SK-N-DZ (cell line): ENCODE measurements at regions not wholly inside any gene's neighbourhood (a gene's known extent, or its start where the extent isn't known, plus 50 kb on each side); places are given as distances from the start of the nearest gene placed in this dataset.
A peak's percentile ranks its signal among the peaks of the same experiment; 100 is the strongest.

Experiments
- DNase-seq: peaks from one replicate; pipeline ENCODE4 v3.0.0-alpha.2; 2015; ENCODE audit warnings: low spot score

DNA sequence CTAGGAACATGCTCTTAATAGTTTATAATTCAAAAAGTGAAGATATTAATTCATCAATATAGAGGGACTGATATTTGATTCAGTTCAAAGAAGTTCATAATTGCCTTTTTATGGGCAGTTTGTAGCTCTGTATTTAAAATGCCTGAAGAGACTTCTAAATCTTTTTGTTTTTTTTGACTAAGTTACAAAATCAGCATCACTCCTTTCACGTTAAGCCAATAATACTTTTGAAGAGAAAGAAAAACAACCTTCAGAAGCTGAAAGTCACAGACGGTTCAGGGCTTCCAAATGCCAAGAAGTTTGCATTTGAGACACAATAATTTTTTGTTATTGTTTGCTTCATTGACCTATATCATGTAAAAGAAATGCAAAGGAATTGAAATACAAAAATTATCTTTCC lies 394.6 kb upstream of the NR2F2 start:
- DNase-seq: no peak

DNA sequence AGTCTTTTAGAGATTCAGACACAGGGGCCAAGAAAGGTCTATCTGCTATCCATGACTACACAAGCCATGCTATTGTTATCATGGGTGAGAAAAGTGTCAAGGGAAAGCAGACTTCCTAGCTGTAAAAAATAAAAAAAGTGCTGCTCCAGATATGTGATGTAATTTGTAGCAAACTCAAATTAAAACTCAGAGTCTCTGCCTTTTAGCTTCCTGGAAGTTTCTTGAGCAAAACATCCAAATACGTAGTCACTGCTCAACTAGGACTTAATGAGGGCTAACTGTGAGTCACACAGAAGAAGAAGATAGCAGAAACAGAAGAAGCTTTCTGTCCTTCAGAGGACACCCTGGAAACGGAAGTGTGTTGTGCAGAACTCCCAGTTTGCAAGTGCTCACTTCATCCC lies 393.4 kb upstream of the NR2F2 start:
- DNase-seq: no peak

- DNase-seq: no peak
These were observed 390.0 kb upstream of the NR2F2 start for GRCh38 chr15:95940431-95940985.

DNA sequence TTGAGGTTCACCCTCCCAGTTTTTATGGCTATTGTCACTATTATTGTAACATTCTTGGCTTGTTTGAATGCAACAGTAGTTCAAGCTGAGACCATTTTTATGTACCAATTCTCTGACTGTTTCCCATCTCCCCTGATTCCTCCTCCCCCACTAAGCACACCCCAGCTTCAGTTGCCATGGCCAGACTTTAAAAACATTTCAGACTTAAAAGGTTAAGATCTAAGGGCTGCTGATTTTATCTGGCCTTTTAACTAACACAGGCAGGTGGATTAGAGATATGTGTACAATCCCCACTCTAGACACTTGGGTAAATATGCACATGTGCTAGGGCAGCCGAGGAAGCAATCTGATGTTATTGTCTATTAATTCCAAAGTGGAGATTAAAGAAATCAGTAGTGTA lies 386.3 kb upstream of the NR2F2 start:
- peak; percentile 80 for DNase-seq

DNA sequence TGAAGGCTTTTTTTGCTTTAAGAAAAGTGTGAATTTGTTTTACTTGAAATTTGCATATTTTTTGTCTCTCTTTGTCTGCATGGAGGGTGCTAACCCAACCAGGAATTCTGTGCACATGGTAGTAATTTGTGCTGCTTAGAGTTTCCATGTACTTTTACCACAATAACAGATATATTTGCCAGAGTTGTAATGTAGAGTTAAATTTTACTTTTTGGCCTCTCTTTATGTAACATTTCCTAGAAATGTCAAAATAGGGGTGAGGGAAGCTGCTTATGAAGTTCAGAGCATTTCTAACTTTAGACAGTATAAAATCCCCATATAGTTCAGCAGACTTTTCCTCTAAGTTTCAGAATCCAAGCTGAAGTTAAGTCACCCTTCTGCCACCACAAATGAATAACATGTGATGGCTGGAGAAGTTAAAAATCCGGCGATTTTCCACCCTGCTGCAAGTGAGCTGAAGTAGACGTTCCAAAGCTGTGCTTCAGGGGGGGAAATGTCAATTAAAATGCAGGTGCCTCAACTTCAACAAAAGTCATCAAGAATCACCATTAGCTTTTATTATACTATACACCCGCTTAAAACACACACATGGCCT lies 385.7 kb upstream of the NR2F2 start:
- DNase-seq: no peak

- DNase-seq: peak; percentile 42
These were observed 384.3 kb upstream of the NR2F2 start for GRCh38 chr15:95946241-95946640.

DNA sequence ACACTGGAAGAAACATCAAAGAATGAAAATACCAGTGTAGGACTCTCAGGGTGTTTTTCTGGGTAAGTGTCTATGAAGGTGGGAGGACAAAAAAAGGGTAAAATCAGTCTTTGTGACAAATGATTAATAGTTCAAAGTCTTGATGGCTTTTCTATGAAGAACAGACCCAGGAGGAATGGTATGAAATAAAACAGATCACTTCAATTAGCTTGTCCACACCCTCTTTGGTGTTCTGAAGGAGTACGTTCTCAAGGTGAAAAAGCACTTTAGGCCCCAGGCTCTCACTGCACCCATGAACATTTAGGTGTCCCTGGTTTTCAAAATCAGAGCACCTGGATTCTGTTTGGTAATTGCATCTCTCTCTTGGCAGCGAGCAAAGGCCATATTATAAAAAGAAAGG lies 383.6 kb upstream of the NR2F2 start:
- peak; percentile 92 for DNase-seq

GRCh38 chr15:95948411-95948810 lies 382.1 kb upstream of the NR2F2 start:
- peak; percentile 90 for DNase-seq

DNA sequence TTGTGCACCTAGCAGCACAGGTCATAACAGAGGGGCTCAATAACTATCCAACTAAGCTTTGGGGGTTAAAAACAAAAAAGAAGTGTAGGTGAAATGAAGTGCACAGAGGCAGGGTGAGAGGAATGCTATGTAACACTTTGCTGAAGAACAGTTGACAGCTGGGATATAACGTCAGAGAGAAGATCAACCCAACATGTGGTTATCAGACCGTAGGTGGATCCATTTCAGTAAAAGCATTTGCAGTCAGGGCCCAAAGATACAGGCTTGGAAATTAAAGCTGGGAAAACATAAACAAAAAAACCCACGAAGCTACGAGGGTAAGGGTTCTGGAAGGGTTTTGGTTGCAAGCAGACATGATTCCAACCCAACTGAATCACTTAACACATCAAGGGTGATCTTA lies 377.5 kb upstream of the NR2F2 start:
- no peak for DNase-seq

DNA sequence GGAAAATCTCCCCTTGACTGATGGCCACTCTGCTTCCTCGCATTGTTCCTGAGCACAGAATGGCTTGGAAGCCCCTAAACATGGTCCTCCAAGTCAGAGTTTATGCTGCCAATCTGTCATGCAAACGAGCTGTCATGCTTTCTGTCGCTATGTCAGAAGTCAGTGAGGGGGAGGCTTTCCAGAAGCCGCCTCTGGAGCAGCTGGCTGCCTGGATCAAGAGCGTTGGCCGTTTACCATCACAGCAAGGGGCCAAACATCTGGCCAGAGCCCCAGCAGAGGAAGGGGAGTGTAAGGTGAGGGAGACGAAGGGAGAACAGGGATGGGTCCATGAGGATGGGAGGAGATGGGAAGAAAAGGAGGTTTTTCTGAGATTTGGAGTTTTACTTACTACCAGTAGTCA lies 372.6 kb upstream of the NR2F2 start:
- peak; percentile 33 for DNase-seq

- no peak for DNase-seq
These were observed 372.1 kb upstream of the NR2F2 start for GRCh38 chr15:95958382-95958781.

GRCh38 chr15:95968856-95969255 lies 361.6 kb upstream of the NR2F2 start:
- DNase-seq: no peak

- DNase-seq: no peak
These were observed 360.2 kb upstream of the NR2F2 start for GRCh38 chr15:95970326-95970725.

DNA sequence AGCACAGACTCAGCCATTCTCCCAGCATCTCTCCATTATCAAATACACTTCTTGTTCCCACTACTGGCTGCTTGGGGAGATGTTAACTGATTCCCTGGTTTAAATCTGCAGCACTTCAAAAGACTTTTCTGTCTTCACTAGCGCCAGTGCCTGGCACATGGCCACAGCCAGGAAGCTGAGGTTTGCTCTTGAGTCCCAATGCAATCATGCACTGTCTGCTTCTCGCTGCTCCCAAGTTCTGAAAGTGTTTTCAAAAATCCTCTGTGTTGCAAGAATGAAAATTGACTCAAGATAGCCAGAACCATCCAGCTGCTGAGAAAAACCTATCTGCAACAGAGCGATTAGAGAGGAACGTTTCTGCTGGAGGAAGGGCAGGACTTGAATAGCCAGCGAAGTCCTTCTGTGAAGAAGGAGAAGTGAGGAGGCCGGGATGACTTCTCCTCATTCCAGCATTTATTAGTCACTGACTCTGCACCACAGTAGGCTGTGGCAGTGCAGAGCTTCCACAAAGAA lies 358.4 kb upstream of the NR2F2 start:
- DNase-seq: no peak

- peak; percentile 60 for DNase-seq
These were observed 357.7 kb upstream of the NR2F2 start for GRCh38 chr15:95972812-95973211.

DNA sequence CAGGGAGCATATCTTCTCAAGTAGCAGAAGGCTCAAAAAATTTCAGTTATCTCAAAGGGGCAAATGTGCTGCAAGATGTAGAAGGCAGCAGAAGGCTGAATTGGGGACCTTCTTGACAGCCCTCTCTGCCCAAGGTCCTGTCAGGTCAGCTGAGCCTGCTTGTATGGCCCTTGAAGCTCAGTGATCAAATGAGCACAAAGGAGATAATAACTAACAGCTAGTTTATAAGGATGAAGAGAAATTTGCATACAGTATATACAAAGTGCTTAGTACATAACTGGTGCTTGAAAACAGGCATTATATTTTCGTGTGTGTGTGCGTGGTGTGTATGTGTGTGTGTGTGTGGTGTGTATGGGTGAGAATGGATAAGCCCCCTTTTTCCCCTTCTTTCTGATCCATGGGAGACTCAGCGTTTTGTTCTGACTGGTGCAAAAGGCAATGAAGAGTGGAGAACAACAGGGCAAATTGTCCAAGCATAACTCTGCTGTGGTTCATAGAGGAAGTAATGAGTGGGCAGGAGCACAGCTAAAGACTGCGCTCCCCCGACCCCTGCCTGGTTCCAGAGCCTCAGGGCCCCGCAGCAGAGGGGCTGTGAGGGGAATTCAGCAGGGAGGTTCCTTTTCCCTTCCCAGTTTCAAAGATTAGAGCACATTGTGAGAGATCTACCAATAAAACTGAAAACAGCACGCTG lies 356.8 kb upstream of the NR2F2 start:
- no peak for DNase-seq

GRCh38 chr15:95975212-95975611 lies 355.3 kb upstream of the NR2F2 start:
- DNase-seq: no peak

DNA sequence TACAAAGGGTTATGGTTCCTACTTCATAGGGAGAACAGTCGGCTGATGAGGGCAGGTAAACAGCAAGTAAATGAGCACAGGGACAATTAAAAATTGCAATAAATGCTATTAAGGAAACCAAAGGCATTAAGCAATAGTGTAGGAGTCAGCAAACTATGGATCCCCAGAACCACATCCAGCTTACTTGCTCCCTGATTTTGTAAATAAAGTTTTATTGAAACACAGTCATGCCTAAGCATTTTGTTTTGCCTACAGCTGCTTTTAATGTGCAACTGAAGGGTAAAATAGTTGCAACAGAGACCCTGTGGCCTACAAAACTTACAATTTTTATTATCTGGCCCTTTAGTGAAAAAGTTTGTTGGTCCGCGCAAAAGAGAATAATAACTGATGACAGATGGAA lies 351.2 kb upstream of the NR2F2 start:
- DNase-seq: no peak

GRCh38 chr15:95981209-95981608 lies 349.3 kb upstream of the NR2F2 start:
- DNase-seq: no peak

- DNase-seq: no peak
These were observed 343.2 kb upstream of the NR2F2 start for GRCh38 chr15:95987299-95987698.

DNA sequence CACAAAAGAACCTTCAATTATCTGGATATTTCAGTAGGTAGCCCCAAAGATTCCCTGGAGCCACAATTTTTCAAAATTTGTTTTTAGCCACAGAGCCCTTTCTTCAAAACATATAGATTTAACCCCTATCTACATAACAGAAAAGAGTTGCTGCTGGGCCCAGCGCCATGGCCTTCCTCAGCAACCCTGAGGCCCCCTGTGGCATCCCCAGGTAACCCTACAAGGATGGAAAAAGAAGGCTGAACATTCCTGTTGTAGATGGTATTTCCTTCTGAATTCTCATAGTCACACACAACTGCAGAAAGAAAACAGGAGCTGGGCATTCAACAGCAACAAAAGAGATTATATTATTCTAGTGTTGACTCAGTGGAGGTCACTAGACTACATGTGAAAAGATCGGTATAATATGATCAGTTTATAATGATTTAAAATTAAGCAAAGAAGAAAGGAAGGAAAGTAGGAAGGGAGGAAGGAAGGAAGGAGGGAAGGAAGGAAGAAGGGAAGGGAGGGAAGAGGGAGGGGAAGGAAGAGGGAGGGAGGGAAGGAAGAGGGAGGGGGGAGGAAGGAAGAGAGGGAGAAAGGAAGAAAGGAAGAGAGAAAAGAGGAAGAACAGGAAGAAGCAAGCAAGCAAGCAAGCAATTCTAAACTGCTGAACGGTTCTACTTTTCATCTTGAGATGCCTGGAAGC lies 342.5 kb upstream of the NR2F2 start:
- no peak for DNase-seq

- DNase-seq: no peak
These were observed 342.0 kb upstream of the NR2F2 start for GRCh38 chr15:95988574-95988887.

- no peak for DNase-seq
These were observed 341.1 kb upstream of the NR2F2 start for GRCh38 chr15:95989392-95989791.
